NCI-H748 (cell line): ENCODE measurements at regions not wholly inside any gene's neighbourhood (a gene's known extent, or its start where the extent isn't known, plus 50 kb on each side); places are given as distances from the start of the nearest gene placed in this dataset.

ENCODE experiments used
- DNase-seq: peaks from one replicate; lab custom pipeline; 2025; ENCODE audit not compliant: unreplicated experiment; lab: John Stamatoyannopoulos, UW

- no peak for DNase-seq
These were observed 51.8 kb upstream of the PAX1 start for GRCh38 chr20:21653628-21654027.

GRCh38 chr20:21643417-21643816, 62.0 kb upstream of the PAX1 start:
- no peak for DNase-seq

- peak; percentile 78 for DNase-seq
These were observed 64.9 kb upstream of the PAX1 start for GRCh38 chr20:21640556-21640955.

- DNase-seq: no peak
These were observed 71.6 kb upstream of the PAX1 start for GRCh38 chr20:21633829-21634228.

GRCh38 chr20:21632735-21633053, 72.8 kb upstream of the PAX1 start:
- DNase-seq: no peak

GRCh38 chr20:21632031-21632734, 73.3 kb upstream of the PAX1 start:
- no peak for DNase-seq

- DNase-seq: no peak
These were observed 76.7 kb upstream of the PAX1 start for GRCh38 chr20:21628800-21629199.

- DNase-seq: no peak
These were observed 81.7 kb upstream of the PAX1 start for GRCh38 chr20:21623781-21624094.

- no peak for DNase-seq
These were observed 82.2 kb upstream of the PAX1 start for GRCh38 chr20:21623074-21623780.

- DNase-seq: peak; percentile 67
These were observed 83.2 kb upstream of the PAX1 start for GRCh38 chr20:21622097-21622857.

- DNase-seq: no peak
These were observed 86.6 kb upstream of the PAX1 start for GRCh38 chr20:21618759-21619416.

GRCh38 chr20:21615617-21616080, 89.8 kb upstream of the PAX1 start:
- peak; percentile 94 for DNase-seq

GRCh38 chr20:21614980-21615379, 90.5 kb upstream of the PAX1 start:
- no peak for DNase-seq

GRCh38 chr20:21613512-21613911, 92.0 kb upstream of the PAX1 start:
- peak; percentile 95 for DNase-seq

- no peak for DNase-seq
These were observed 95.5 kb upstream of the PAX1 start for GRCh38 chr20:21609981-21610380.

GRCh38 chr20:21609221-21609620, 95.4 kb upstream of the NKX2-2 start:
- no peak for DNase-seq

- DNase-seq: no peak
These were observed 94.9 kb upstream of the NKX2-2 start for GRCh38 chr20:21608777-21609176.

GRCh38 chr20:21607971-21608725, 94.3 kb upstream of the NKX2-2 start:
- DNase-seq: peak; percentile 96

- DNase-seq: no peak
These were observed 87.9 kb upstream of the NKX2-2 start for GRCh38 chr20:21601799-21602198.

- DNase-seq: no peak
These were observed 72.8 kb upstream of the NKX2-2 start for GRCh38 chr20:21586682-21587081.
